ENCODE measurements at regions not wholly inside any gene's neighbourhood (a gene's known extent, or its start where the extent isn't known, plus 50 kb on each side); places are given as distances from the start of the nearest gene placed in this dataset.
"Not testable (repeated sequence)": the region's sequence is repeated elsewhere in the genome, so short reads cannot be mapped to it uniquely, and the experiment has no call there.

DNA sequence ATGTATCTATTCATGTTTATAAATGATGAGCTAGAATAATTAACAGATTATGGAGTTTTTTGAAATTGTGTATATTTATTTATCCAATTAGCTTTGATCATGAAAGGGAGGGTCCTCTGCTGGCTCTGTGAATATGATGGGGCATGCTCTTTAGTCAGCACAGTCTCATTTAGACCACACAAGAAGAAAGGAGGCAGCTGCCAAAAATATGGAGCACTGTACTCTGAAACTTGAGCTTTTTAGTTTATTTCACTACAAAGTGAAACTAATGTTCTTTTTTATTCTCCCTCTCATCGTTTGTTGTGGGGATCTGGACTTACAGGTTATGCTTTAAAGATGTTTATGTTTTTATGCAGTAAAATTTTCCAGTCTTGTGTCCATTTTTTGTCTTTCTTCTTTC, 266.9 kb upstream of the GULP1 start:
- DNase-seq: no peak
- no peak for ATAC-seq (replicated peaks)

DNA sequence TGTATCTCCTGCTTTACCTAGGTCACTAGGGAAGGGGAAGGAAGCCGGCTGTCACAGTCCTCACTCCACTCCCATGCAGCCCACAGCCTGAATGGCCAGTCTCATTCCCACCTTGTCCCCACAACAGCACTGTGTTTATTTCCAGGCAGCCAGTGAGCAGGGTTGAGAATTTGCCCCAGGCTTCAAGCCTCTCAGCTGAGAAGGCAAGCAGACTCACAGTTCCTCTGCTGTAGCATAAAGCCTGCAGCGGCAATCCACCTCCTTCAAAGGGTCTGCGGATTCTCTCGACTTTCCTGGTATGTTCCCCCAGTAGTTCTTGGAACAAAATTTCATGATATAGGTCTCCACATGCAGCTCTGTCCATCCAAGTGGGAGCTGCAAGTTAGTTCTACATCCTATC, 262.9 kb upstream of the GULP1 start:
- H3K27me3 Mint-ChIP-seq: no peaks in the 10 kb centered on the region
- DNase-seq (no peak), ATAC-seq (replicated peaks) (no peak)
- no peak overlapping the region for H3K27ac Mint-ChIP-seq
- H3K36me3 Mint-ChIP-seq (ENCODE audit: insufficient read depth): no peaks in the 10 kb centered on the region
- no peak overlapping the region for H3K4me3 Mint-ChIP-seq
- no peaks in the 10 kb centered on the region for H3K4me1 Mint-ChIP-seq (ENCODE audit: low read depth in 2 of 2)
- H3K9me3 Mint-ChIP-seq: no peaks in the 10 kb centered on the region

More for the DNA sequence above, 266.9 kb upstream of the GULP1 start:
- Mint-ChIP-seq H3K9me3 (no peaks in the 10 kb centered on the region), H3K27ac (no peak overlapping the region), H3K27me3 (no peaks in the 10 kb centered on the region), H3K36me3 (ENCODE audit: insufficient read depth) (no peaks in the 10 kb centered on the region), H3K4me3 (no peak overlapping the region), H3K4me1 (ENCODE audit: low read depth in 2 of 2) (no peaks in the 10 kb centered on the region)

DNA sequence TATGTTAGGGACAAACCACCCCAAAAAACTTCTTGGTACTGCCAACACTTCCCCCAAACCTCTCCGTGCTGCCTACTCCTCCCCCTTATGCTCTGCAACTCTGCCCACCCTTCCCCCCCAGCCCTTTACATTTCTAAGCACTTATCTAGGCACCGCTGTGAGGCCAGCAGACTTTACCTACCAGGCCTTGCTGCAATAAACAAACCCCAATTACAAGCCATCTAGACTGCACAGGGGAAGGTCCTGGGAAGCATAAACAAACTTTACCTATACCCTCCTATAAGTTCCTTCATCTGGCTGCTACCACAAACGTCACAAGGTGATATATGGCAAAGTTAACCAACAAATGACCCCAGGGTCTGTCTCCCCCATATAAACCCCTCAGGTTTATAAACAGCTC, 259.4 kb upstream of the GULP1 start:
- H3K36me3 Mint-ChIP-seq (ENCODE audit: insufficient read depth): no peaks in the 10 kb centered on the region

GRCh38 chr2:188032786-188033185, 258.9 kb upstream of the GULP1 start:
- Mint-ChIP-seq H3K4me3 (no peak overlapping the region), H3K27ac (no peak overlapping the region), H3K27me3 (no peaks in the 10 kb centered on the region), H3K9me3 (peaks cover 0 to 3% of the 10 kb centered on the region in 2 donors), H3K4me1 (ENCODE audit: low read depth in 2 of 2) (no peaks in the 10 kb centered on the region), H3K36me3 (ENCODE audit: insufficient read depth) (no peaks in the 10 kb centered on the region)
- no peak for DNase-seq
- ATAC-seq (replicated peaks): no peak

More for the DNA sequence above, 259.4 kb upstream of the GULP1 start:
- ATAC-seq (replicated peaks): no peak
- Mint-ChIP-seq H3K4me3 (no peak overlapping the region), H3K27ac (no peak overlapping the region), H3K9me3 (peaks cover 0 to 3% of the 10 kb centered on the region in 2 donors), H3K27me3 (no peaks in the 10 kb centered on the region), H3K4me1 (ENCODE audit: low read depth in 2 of 2) (no peaks in the 10 kb centered on the region)
- DNase-seq: no peak

DNA sequence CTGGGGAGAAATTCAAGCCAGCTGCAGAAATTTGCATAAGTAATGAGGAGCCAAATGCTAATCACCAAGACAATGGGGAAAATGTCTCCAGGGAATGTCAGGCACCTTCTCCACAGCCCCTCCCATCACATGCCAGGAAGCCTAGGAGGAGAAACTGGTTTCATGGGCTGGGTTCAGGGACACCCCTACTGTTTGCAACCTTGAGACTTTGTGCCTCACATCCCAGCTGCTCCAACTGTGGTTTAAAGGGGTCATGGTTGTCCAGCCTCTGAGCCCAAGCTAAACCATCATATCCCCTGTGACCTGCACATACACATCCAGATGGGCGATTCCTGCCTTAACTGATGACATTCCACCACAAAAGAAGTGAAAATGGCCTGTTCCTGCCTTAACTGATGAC, 258.4 kb upstream of the GULP1 start:
- H3K27ac Mint-ChIP-seq; ATAC-seq (replicated peaks); H3K27me3 Mint-ChIP-seq; H3K9me3 Mint-ChIP-seq; H3K4me1 Mint-ChIP-seq (ENCODE audit: low read depth in 2 of 2); DNase-seq; H3K36me3 Mint-ChIP-seq (ENCODE audit: insufficient read depth); H3K4me3 Mint-ChIP-seq: not testable (repeated sequence)

DNA sequence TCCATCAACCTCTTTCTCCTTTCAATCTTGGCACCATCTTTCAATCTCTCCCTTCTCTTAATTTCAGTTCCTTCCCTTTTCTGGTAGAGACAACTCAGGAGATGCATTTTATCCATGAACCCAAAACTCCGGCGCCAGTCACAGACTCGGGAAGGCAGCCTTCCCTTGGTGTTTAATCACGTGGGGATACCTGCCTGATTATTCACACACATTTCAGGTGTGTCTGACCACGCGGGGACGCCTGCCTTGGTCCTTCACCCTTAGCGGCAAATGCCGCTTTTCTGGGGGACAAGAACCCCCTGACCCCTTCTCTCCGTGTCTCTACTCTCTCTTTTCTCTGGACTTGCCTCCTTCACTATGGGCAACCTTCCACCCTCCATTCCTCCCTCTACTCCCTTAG, 257.6 kb upstream of the GULP1 start:
- not testable (repeated sequence) for H3K4me1 Mint-ChIP-seq (ENCODE audit: low read depth in 2 of 2); H3K9me3 Mint-ChIP-seq; ATAC-seq (replicated peaks); H3K27ac Mint-ChIP-seq; H3K36me3 Mint-ChIP-seq (ENCODE audit: insufficient read depth); H3K27me3 Mint-ChIP-seq; H3K4me3 Mint-ChIP-seq; DNase-seq

DNA sequence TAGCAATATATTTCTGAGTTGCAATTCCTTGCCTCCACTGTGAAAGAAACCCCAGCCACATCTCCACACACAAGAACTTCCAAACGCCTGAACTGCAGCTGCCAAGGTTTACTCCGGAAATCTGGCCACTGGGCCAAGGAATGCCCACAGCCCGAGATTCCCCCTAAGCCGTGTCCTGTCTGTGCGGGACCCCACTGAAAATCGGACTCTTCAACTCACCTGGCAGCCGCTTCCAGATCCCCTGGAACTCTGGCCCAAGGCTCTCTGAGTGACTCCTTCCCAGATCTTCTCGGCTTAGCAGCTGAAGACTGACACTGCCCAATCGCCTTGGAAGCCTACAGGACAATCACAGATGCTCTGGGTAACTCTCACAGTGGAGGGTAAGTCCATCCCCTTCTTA, 256.3 kb upstream of the GULP1 start:
- H3K4me3 Mint-ChIP-seq; H3K27ac Mint-ChIP-seq; H3K4me1 Mint-ChIP-seq (ENCODE audit: low read depth in 2 of 2); H3K27me3 Mint-ChIP-seq; H3K36me3 Mint-ChIP-seq (ENCODE audit: insufficient read depth); H3K9me3 Mint-ChIP-seq; DNase-seq; ATAC-seq (replicated peaks): not testable (repeated sequence)

GRCh38 chr2:188036786-188037185, 254.9 kb upstream of the GULP1 start:
- H3K4me3 Mint-ChIP-seq; H3K36me3 Mint-ChIP-seq (ENCODE audit: insufficient read depth); DNase-seq; H3K27me3 Mint-ChIP-seq; H3K27ac Mint-ChIP-seq; ATAC-seq (replicated peaks); H3K9me3 Mint-ChIP-seq; H3K4me1 Mint-ChIP-seq (ENCODE audit: low read depth in 2 of 2): not testable (repeated sequence)

GRCh38 chr2:188039307-188039706, 252.4 kb upstream of the GULP1 start:
- Mint-ChIP-seq H3K4me1 (ENCODE audit: low read depth in 2 of 2) (no peaks in the 10 kb centered on the region), H3K27ac (no peak overlapping the region), H3K36me3 (ENCODE audit: insufficient read depth) (no peaks in the 10 kb centered on the region), H3K4me3 (no peak overlapping the region), H3K27me3 (no peaks in the 10 kb centered on the region), H3K9me3 (peaks cover 0 to 4% of the 10 kb centered on the region in 2 donors)
- DNase-seq: no peak
- ATAC-seq (replicated peaks): no peak

GRCh38 chr2:188042412-188042811, 249.3 kb upstream of the GULP1 start:
- Mint-ChIP-seq H3K36me3 (ENCODE audit: insufficient read depth) (no peaks in the 10 kb centered on the region), H3K9me3 (peaks cover 0 to 7% of the 10 kb centered on the region in 2 donors), H3K4me3 (no peak overlapping the region), H3K27me3 (no peaks in the 10 kb centered on the region), H3K4me1 (ENCODE audit: low read depth in 2 of 2) (no peaks in the 10 kb centered on the region), H3K27ac (no peak overlapping the region)
- DNase-seq (no peak), ATAC-seq (replicated peaks) (no peak)

DNA sequence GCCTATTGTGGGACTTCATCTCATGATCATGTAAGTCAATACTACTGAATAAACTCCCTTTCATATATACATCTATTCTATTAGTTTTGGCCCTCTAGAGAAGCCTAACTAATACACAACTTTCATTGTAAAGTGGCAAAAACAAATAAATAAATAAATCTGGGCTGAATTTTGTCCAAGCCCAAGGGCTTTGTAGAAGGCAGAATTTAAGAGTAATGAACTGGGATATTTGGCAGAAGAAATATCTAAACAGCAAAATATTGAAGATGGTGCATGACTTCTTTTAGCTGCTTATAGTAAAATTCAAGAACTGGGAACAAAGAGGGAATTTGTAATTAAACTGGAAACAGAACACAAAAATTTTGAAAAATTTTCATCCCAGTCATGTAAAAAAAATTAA, 246.7 kb upstream of the GULP1 start:
- Mint-ChIP-seq H3K27me3 (no peaks in the 10 kb centered on the region), H3K4me3 (no peak overlapping the region), H3K4me1 (ENCODE audit: low read depth in 2 of 2) (no peaks in the 10 kb centered on the region), H3K9me3 (peaks cover 0 to 7% of the 10 kb centered on the region in 2 donors), H3K36me3 (ENCODE audit: insufficient read depth) (no peaks in the 10 kb centered on the region), H3K27ac (no peak overlapping the region)
- DNase-seq (no peak), ATAC-seq (replicated peaks) (no peak)

DNA sequence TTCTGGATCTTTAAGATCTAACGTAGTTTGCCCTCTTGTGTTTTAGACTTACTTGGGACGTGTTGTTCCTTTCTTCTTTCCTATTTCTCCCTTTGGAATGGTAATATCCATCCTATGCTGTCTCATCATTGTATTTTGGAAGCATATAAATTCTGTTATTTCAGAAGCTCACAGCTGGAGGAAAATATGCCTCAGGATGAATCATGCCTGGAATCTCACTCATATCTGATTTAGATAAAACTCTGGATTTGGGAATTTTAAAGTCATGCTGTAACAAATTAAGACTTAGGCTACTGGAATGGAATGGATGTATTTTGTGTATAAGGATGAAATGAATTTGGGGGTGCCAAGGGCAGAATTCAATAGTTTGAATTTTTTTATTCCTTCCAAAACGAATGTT, 245.2 kb upstream of the GULP1 start:
- no peaks in the 10 kb centered on the region for H3K4me1 Mint-ChIP-seq (ENCODE audit: low read depth in 2 of 2)
- peaks cover 7 to 9% of the 10 kb centered on the region in 2 donors for H3K9me3 Mint-ChIP-seq
- ATAC-seq (replicated peaks) (no peak), DNase-seq (no peak)
- H3K4me3 Mint-ChIP-seq: no peak overlapping the region
- no peaks in the 10 kb centered on the region for H3K36me3 Mint-ChIP-seq (ENCODE audit: insufficient read depth)
- H3K27me3 Mint-ChIP-seq: no peaks in the 10 kb centered on the region
- H3K27ac Mint-ChIP-seq: no peak overlapping the region

DNA sequence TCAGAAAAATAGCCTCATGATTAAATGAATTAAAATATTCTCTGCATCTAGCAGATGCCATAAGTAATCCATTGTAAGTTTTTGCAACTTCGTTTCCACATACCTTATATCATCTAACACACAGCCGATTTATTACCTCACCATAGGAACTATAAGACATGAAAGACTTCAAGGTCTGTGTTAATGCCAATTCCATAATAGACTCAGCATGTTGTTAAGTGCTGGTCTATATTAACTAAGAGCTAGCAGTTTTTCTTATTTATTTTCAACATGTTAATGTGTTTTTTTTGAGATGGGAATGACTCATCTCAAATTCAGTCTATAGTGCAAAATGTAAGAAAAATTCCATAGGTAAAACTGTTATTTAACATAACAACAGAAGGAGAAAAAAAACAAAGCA, 243.9 kb upstream of the GULP1 start:
- no peaks in the 10 kb centered on the region for H3K27me3 Mint-ChIP-seq
- no peaks in the 10 kb centered on the region for H3K4me1 Mint-ChIP-seq (ENCODE audit: low read depth in 2 of 2)
- ATAC-seq (replicated peaks): no peak
- no peaks in the 10 kb centered on the region for H3K36me3 Mint-ChIP-seq (ENCODE audit: insufficient read depth)
- H3K4me3 Mint-ChIP-seq: no peak overlapping the region
- no peak overlapping the region for H3K27ac Mint-ChIP-seq
- no peak for DNase-seq
- peaks cover 7 to 8% of the 10 kb centered on the region in 2 donors for H3K9me3 Mint-ChIP-seq

- Mint-ChIP-seq H3K9me3 (peaks cover 2 to 7% of the 10 kb centered on the region in 2 donors), H3K4me1 (ENCODE audit: low read depth in 2 of 2) (no peaks in the 10 kb centered on the region), H3K36me3 (ENCODE audit: insufficient read depth) (no peaks in the 10 kb centered on the region)
Observed at GRCh38 chr2:188050726-188051125, 240.9 kb upstream of the GULP1 start.

GRCh38 chr2:188051706-188052105, 240.0 kb upstream of the GULP1 start:
- Mint-ChIP-seq H3K9me3 (peaks cover 4 to 7% of the 10 kb centered on the region in 2 donors), H3K4me1 (ENCODE audit: low read depth in 2 of 2) (no peaks in the 10 kb centered on the region), H3K36me3 (ENCODE audit: insufficient read depth) (no peaks in the 10 kb centered on the region), H3K27me3 (no peaks in the 10 kb centered on the region), H3K27ac (no peak overlapping the region), H3K4me3 (no peak overlapping the region)
- no peak for DNase-seq
- ATAC-seq (replicated peaks): no peak

More at GRCh38 chr2:188050726-188051125, 240.9 kb upstream of the GULP1 start:
- no peak for DNase-seq
- no peak overlapping the region for H3K27ac Mint-ChIP-seq
- no peak for ATAC-seq (replicated peaks)
- no peaks in the 10 kb centered on the region for H3K27me3 Mint-ChIP-seq
- no peak overlapping the region for H3K4me3 Mint-ChIP-seq
